H1 (cell line): ENCODE measurements at regions not wholly inside any gene's neighbourhood (a gene's known extent, or its start where the extent isn't known, plus 50 kb on each side); places are given as distances from the start of the nearest gene placed in this dataset.

Experiments
- BACH1 ChIP-seq: IDR thresholded peaks from 2 replicates; pipeline ENCODE4 v1.6.1; 2012; ENCODE audit warnings: low read length, improper control_type of control experiment
- CEBPB ChIP-seq: IDR thresholded peaks from 2 replicates; pipeline ENCODE4 v1.6.1; 2012; ENCODE audit warnings: low read depth, low read length
- CHD2 ChIP-seq: IDR thresholded peaks from 2 replicates; pipeline ENCODE4 v1.6.1; 2012; ENCODE audit warnings: low read length, improper control_type of control experiment
- EGR1 ChIP-seq: IDR thresholded peaks from 2 replicates; pipeline ENCODE4 v1.6.1; 2011; ENCODE audit warnings: low read depth, low read length, borderline replicate concordance
- EZH2 ChIP-seq: fragments of 200-600 bp; sonication (generic); IDR thresholded peaks from 2 replicates; pipeline ENCODE4 v1.7.1; 2012; ENCODE audit warnings: low read depth, mild to moderate bottlenecking, moderate library complexity, low read length, inconsistent platforms; ENCODE audit not compliant: severe bottlenecking
- PHF8 ChIP-seq: fragments of 200-600 bp; sonication (generic); conservative IDR thresholded peaks from 2 replicates; pipeline ENCODE4 v1.7.1; 2012; ENCODE audit warnings: low read depth, mild to moderate bottlenecking, inconsistent platforms, low read length, moderate library complexity
- SIN3A ChIP-seq, 2 experiments: IDR thresholded peaks in 1 of 2; conservative IDR thresholded peaks in 1 of 2; 2 replicates each; pipeline ENCODE4 v1.6.1; 2011 to 2012; ENCODE audit warnings: low read length in 2 of 2, improper control_type of control experiment in 1 of 2, low read depth in 1 of 2, mild to moderate bottlenecking in 1 of 2
- SUZ12 ChIP-seq: fragments of 200-600 bp; sonication (generic); IDR thresholded peaks from 2 replicates; pipeline ENCODE4 v1.6.1; 2012; ENCODE audit warnings: mild to moderate bottlenecking, inconsistent platforms, low read length, moderate library complexity, mixed read lengths

- TF ChIP-seq SUZ12, result no peak
- no peak for TF ChIP-seq SIN3A (conservative IDR thresholded peaks at IDR 0.05 in 1 of 2, IDR thresholded peaks at IDR 0.05 in 1 of 2; ENCODE audit: low read depth in 1 of 2, low read length in 2 of 2)
- TF ChIP-seq EZH2, result no peak
- TF ChIP-seq CHD2, result no peak
- TF ChIP-seq PHF8, result no peak
- TF ChIP-seq CEBPB, result no peak
- TF ChIP-seq BACH1, result no peak
- no peak for TF ChIP-seq EGR1
These were observed 126.2 kb downstream of the BASP1 start for GRCh38 chr5:17343675-17344074.
